Stimulated activated CD8-positive, alpha-beta memory T cell treated with anti-CD3 and anti-CD28 coated beads, Interleukin-12 subunit alpha, Interleukin-12 subunit beta, amount 100 ng/mL, for 4 hours (primary cell): ENCODE measurements at regions not wholly inside any gene's neighbourhood (a gene's known extent, or its start where the extent isn't known, plus 50 kb on each side); places are given as distances from the start of the nearest gene placed in this dataset.

Source experiments
- DNase-seq: peaks from one replicate; pipeline ENCODE4 v3.0.0-alpha.2; 2020; ENCODE audit warnings: low read depth

- DNase-seq: no peak
Observed at GRCh38 chr6:139920027-139920775, 545.8 kb upstream of the CITED2 start.

- DNase-seq: no peak
Observed at GRCh38 chr6:139919107-139920026, 544.9 kb upstream of the CITED2 start.

GRCh38 chr6:139917951-139918630 is 543.6 kb upstream of the CITED2 start:
- DNase-seq: no peak

- no peak for DNase-seq
Observed at GRCh38 chr6:139914910-139915309, 540.5 kb upstream of the CITED2 start.

- no peak for DNase-seq
Observed at GRCh38 chr6:139912735-139913400, 538.4 kb upstream of the CITED2 start.

GRCh38 chr6:139909992-139910391 is 535.5 kb upstream of the CITED2 start:
- no peak for DNase-seq

- no peak for DNase-seq
Observed at GRCh38 chr6:139905404-139906052, 531.1 kb upstream of the CITED2 start.

GRCh38 chr6:139904568-139904967 is 530.1 kb upstream of the CITED2 start:
- no peak for DNase-seq

- no peak for DNase-seq
Observed at GRCh38 chr6:139904158-139904533, 529.7 kb upstream of the CITED2 start.

- DNase-seq: no peak
Observed at GRCh38 chr6:139903411-139904157, 529.1 kb upstream of the CITED2 start.

- no peak for DNase-seq
Observed at GRCh38 chr6:139895205-139895793, 520.9 kb upstream of the CITED2 start.

- DNase-seq: no peak
Observed at GRCh38 chr6:139894271-139894670, 519.8 kb upstream of the CITED2 start.

GRCh38 chr6:139891471-139891870 is 517.0 kb upstream of the CITED2 start:
- DNase-seq: no peak

GRCh38 chr6:139888681-139889122 is 514.3 kb upstream of the CITED2 start:
- no peak for DNase-seq

- no peak for DNase-seq
Observed at GRCh38 chr6:139887275-139887674, 512.8 kb upstream of the CITED2 start.

- no peak for DNase-seq
Observed at GRCh38 chr6:139886396-139886795, 511.9 kb upstream of the CITED2 start.

GRCh38 chr6:139885909-139886308 is 511.5 kb upstream of the CITED2 start:
- DNase-seq: no peak

GRCh38 chr6:139883776-139884175 is 509.3 kb upstream of the CITED2 start:
- DNase-seq: no peak

- DNase-seq: no peak
Observed at GRCh38 chr6:139882977-139883728, 508.7 kb upstream of the CITED2 start.

GRCh38 chr6:139882234-139882633 is 507.8 kb upstream of the CITED2 start:
- DNase-seq: no peak
